ENCODE measurements at regions not wholly inside any gene's neighbourhood (a gene's known extent, or its start where the extent isn't known, plus 50 kb on each side); places are given as distances from the start of the nearest gene placed in this dataset.
A peak's percentile ranks its signal among the peaks of the same experiment; 100 is the strongest.
"Not testable (repeated sequence)": the region's sequence is repeated elsewhere in the genome, so short reads cannot be mapped to it uniquely, and the experiment has no call there.

GRCh38 chr4:143819029-143819428 lies 86.3 kb downstream of the GYPE start:
- DNase-seq (ENCODE audit: low read depth in 2 of 2): no peak

- DNase-seq (ENCODE audit: low read depth in 2 of 2): not testable (repeated sequence)
These were observed 87.5 kb downstream of the GYPE start for GRCh38 chr4:143817866-143818265.

- DNase-seq (ENCODE audit: low read depth in 2 of 2): not testable (repeated sequence)
These were observed 90.0 kb downstream of the GYPE start for GRCh38 chr4:143815375-143815774.

GRCh38 chr4:143813431-143814154 lies 91.8 kb downstream of the GYPE start:
- not testable (repeated sequence) for DNase-seq (ENCODE audit: low read depth in 2 of 2)

- DNase-seq (ENCODE audit: low read depth in 2 of 2): not testable (repeated sequence)
These were observed 91.2 kb upstream of the FREM3 start for GRCh38 chr4:143791693-143792092.

GRCh38 chr4:143790425-143790824 lies 90.0 kb upstream of the FREM3 start:
- not testable (repeated sequence) for DNase-seq (ENCODE audit: low read depth in 2 of 2)

GRCh38 chr4:143789618-143790017 lies 89.1 kb upstream of the FREM3 start:
- DNase-seq (ENCODE audit: low read depth in 2 of 2): not testable (repeated sequence)

- no peak for DNase-seq (ENCODE audit: low read depth in 2 of 2)
These were observed 84.1 kb upstream of the FREM3 start for GRCh38 chr4:143784567-143784966.

- DNase-seq (ENCODE audit: low read depth in 2 of 2): no peak
These were observed 82.0 kb upstream of the FREM3 start for GRCh38 chr4:143782521-143782920.

GRCh38 chr4:143773998-143774895 lies 73.8 kb upstream of the FREM3 start:
- peak; percentile 14 to 18 for DNase-seq (ENCODE audit: low read depth in 2 of 2)

GRCh38 chr4:143771269-143771668 lies 70.8 kb upstream of the FREM3 start:
- no peak for DNase-seq (ENCODE audit: low read depth in 2 of 2)

GRCh38 chr4:143768007-143768591 lies 67.6 kb upstream of the FREM3 start:
- DNase-seq (ENCODE audit: low read depth in 2 of 2): no peak

- DNase-seq (ENCODE audit: low read depth in 2 of 2): no peak
These were observed 63.1 kb upstream of the FREM3 start for GRCh38 chr4:143763587-143763986.

- no peak for DNase-seq (ENCODE audit: low read depth in 2 of 2)
These were observed 62.0 kb upstream of the FREM3 start for GRCh38 chr4:143762511-143762910.

Measured in fibroblast of skin of left biceps (primary cell).